ENCODE measurements at regions not wholly inside any gene's neighbourhood (a gene's known extent, or its start where the extent isn't known, plus 50 kb on each side); places are given as distances from the start of the nearest gene placed in this dataset.

GRCh38 chr6:33856655-33857054 is 52.9 kb upstream of the MLN start:
- TF ChIP-seq, protein P1, sequence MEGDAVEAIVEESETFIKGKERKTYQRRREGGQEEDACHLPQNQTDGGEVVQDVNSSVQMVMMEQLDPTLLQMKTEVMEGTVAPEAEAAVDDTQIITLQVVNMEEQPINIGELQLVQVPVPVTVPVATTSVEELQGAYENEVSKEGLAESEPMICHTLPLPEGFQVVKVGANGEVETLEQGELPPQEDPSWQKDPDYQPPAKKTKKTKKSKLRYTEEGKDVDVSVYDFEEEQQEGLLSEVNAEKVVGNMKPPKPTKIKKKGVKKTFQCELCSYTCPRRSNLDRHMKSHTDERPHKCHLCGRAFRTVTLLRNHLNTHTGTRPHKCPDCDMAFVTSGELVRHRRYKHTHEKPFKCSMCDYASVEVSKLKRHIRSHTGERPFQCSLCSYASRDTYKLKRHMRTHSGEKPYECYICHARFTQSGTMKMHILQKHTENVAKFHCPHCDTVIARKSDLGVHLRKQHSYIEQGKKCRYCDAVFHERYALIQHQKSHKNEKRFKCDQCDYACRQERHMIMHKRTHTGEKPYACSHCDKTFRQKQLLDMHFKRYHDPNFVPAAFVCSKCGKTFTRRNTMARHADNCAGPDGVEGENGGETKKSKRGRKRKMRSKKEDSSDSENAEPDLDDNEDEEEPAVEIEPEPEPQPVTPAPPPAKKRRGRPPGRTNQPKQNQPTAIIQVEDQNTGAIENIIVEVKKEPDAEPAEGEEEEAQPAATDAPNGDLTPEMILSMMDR (IDR thresholded peaks at IDR 0.05): no peak
- TF ChIP-seq POLR2A (IDR thresholded peaks at IDR 0.05): no peak
